ENCODE measurements at regions not wholly inside any gene's neighbourhood (a gene's known extent, or its start where the extent isn't known, plus 50 kb on each side); places are given as distances from the start of the nearest gene placed in this dataset.

DNA sequence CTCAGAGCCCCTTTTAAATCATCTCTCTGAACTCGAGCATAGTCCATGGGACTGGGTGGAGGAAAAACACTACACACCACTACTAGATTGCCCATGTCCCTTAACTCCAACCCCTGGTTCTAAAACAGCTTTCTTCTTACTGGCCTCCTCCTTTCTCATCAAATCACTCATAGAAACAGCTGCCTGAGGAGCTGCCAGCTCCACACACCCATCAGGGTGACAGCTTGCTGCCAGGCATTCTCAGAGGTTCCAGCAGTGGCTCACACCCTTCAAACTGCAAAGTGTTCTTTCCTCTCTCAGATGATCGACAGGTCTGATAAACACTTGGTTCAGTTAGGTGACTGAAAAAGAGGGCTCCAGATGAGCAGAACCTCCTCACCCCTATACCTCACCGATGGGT lies 543.0 kb upstream of the PLXNA2 start:
- Histone ChIP-seq H3K4me1 (no peaks in the 10 kb centered on the region), H3K36me3 (no peaks in the 10 kb centered on the region), H3K27me3 (no peaks in the 10 kb centered on the region), H3K27ac (no peak overlapping the region), H3K9me3 (no peaks in the 10 kb centered on the region), H3K4me3 (no peak overlapping the region)
- no peak for ATAC-seq
- 72% methylated on average over 3 of the region's 3 CpGs for WGBS, 2 donors (ENCODE audit: low coverage in 1 of 2)
- TF ChIP-seq POLR2A (IDR thresholded peaks at IDR 0.05): no peak
- no peak for TF ChIP-seq POLR2AphosphoS5 (IDR thresholded peaks at IDR 0.05)
- no peak for TF ChIP-seq CTCF (IDR thresholded peaks at IDR 0.05)
- no peak for TF ChIP-seq EP300 (IDR thresholded peaks at IDR 0.05)

- 27 to 53% methylated on average over 1 of the region's 1 CpG for WGBS, 2 donors (ENCODE audit: low coverage in 1 of 2)
- H3K4me3 ChIP-seq: no peak overlapping the region
- ATAC-seq: no peak
- H3K36me3 ChIP-seq: no peaks in the 10 kb centered on the region
- no peak overlapping the region for H3K27ac ChIP-seq
- H3K9me3 ChIP-seq: no peaks in the 10 kb centered on the region
- no peaks in the 10 kb centered on the region for H3K4me1 ChIP-seq
- H3K27me3 ChIP-seq: no peaks in the 10 kb centered on the region
- no peak for TF ChIP-seq EP300 (IDR thresholded peaks at IDR 0.05)
- TF ChIP-seq POLR2AphosphoS5 (IDR thresholded peaks at IDR 0.05): no peak
- no peak for TF ChIP-seq POLR2A (IDR thresholded peaks at IDR 0.05)
- no peak for TF ChIP-seq CTCF (IDR thresholded peaks at IDR 0.05)
Observed at GRCh38 chr1:208788013-208788540, 543.9 kb upstream of the PLXNA2 start.

DNA sequence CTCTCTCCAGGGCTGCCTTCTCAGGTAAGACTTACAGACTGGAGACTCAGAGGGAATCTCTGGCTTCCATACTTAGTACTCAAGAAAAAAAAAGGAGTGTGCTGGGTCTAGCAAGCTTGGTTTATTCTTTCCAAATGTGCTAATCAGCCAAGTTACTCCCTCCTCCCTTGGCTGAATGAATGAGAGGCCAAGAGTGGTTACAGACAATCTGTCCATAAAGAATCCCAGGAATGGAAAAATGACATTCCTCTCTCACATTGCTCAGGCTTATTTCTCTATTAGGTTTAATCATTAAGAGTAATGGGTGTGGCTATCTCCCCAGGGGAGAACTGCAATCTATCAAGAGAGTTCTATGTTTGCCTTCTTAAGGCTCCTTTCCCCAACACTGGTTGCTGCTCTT lies 547.3 kb upstream of the PLXNA2 start:
- no peak for ATAC-seq
- H3K4me3 ChIP-seq: no peak overlapping the region
- TF ChIP-seq POLR2A (IDR thresholded peaks at IDR 0.05): no peak
- no peak for TF ChIP-seq EP300 (IDR thresholded peaks at IDR 0.05)
- TF ChIP-seq POLR2AphosphoS5 (IDR thresholded peaks at IDR 0.05): no peak
- TF ChIP-seq CTCF (IDR thresholded peaks at IDR 0.05): no peak

GRCh38 chr1:208793861-208794345 lies 549.7 kb upstream of the PLXNA2 start:
- H3K27ac ChIP-seq: no peak overlapping the region
- H3K36me3 ChIP-seq: no peaks in the 10 kb centered on the region
- no peak for TF ChIP-seq EP300 (IDR thresholded peaks at IDR 0.05)
- TF ChIP-seq POLR2A (IDR thresholded peaks at IDR 0.05): no peak
- no peak for TF ChIP-seq CTCF (IDR thresholded peaks at IDR 0.05)
- TF ChIP-seq POLR2AphosphoS5 (IDR thresholded peaks at IDR 0.05): no peak
- no peak for ATAC-seq
- WGBS, 2 donors (ENCODE audit: low coverage in 1 of 2): 70 to 79% methylated on average over 2 of the region's 2 CpGs
- H3K27me3 ChIP-seq: no peaks in the 10 kb centered on the region
- no peaks in the 10 kb centered on the region for H3K9me3 ChIP-seq
- H3K4me1 ChIP-seq: no peaks in the 10 kb centered on the region
- no peak overlapping the region for H3K4me3 ChIP-seq

More for the DNA sequence above, 547.3 kb upstream of the PLXNA2 start:
- Histone ChIP-seq H3K27me3 (no peaks in the 10 kb centered on the region), H3K27ac (no peak overlapping the region), H3K9me3 (no peaks in the 10 kb centered on the region), H3K36me3 (no peaks in the 10 kb centered on the region), H3K4me1 (no peaks in the 10 kb centered on the region)

- ATAC-seq: no peak
- Histone ChIP-seq H3K4me1 (no peaks in the 10 kb centered on the region), H3K27me3 (no peaks in the 10 kb centered on the region), H3K27ac (no peak overlapping the region), H3K9me3 (no peaks in the 10 kb centered on the region), H3K4me3 (no peak overlapping the region), H3K36me3 (no peaks in the 10 kb centered on the region)
- 92% methylated on average over 1 of the region's 1 CpG; no CpG with 5 or more reads in 1 of the 2 donors for WGBS, 2 donors (ENCODE audit: low coverage in 1 of 2)
- TF ChIP-seq CTCF (IDR thresholded peaks at IDR 0.05) (no peak), POLR2A (IDR thresholded peaks at IDR 0.05) (no peak), POLR2AphosphoS5 (IDR thresholded peaks at IDR 0.05) (no peak)
Observed at GRCh38 chr1:208799186-208799585, 555.0 kb upstream of the PLXNA2 start.
